ENCODE measurements at regions not wholly inside any gene's neighbourhood (a gene's known extent, or its start where the extent isn't known, plus 50 kb on each side); places are given as distances from the start of the nearest gene placed in this dataset.

GRCh38 chr3:153337369-153337768, 175.3 kb downstream of the RAP2B start:
- no peak for TF ChIP-seq ZNF274 (IDR thresholded peaks at IDR 0.05; ENCODE audit: low read depth, low read length)
- no peak for TF ChIP-seq CBX3 (IDR thresholded peaks at IDR 0.05; ENCODE audit: low read depth)
- TF ChIP-seq ZBTB33 (IDR thresholded peaks at IDR 0.05; ENCODE audit: extremely low read depth, insufficient replicate concordance, low read length), result no peak

Data from HCT116 (cell line).